ENCODE measurements at regions not wholly inside any gene's neighbourhood (a gene's known extent, or its start where the extent isn't known, plus 50 kb on each side); places are given as distances from the start of the nearest gene placed in this dataset.

- no peak for TF ChIP-seq CTCF (IDR thresholded peaks at IDR 0.05; ENCODE audit: borderline replicate concordance, control extremely low read depth, extremely low read depth, insufficient read depth, missing control alignments)
- peak; percentile 7 for DNase-seq (ENCODE audit: low spot score)
- in situ Hi-C loops (cut with MboI; ENCODE audit: low sequenced_read_pairs, unreplicated experiment), result no loop called here
Observed at GRCh38 chr7:56538541-56539429, 422.6 kb upstream of the NUPR2 start.

GRCh38 chr7:56537952-56538351, 421.7 kb upstream of the NUPR2 start:
- DNase-seq (ENCODE audit: low spot score), result peak; percentile 9
- no peak for TF ChIP-seq CTCF (IDR thresholded peaks at IDR 0.05; ENCODE audit: borderline replicate concordance, control extremely low read depth, extremely low read depth, insufficient read depth, missing control alignments)
- in situ Hi-C loops (cut with MboI; ENCODE audit: low sequenced_read_pairs, unreplicated experiment), result no loop called here

- TF ChIP-seq CTCF (IDR thresholded peaks at IDR 0.05; ENCODE audit: borderline replicate concordance, control extremely low read depth, extremely low read depth, insufficient read depth, missing control alignments), result no peak
- in situ Hi-C loops (cut with MboI; ENCODE audit: low sequenced_read_pairs, unreplicated experiment), result no loop called here
- no peak for DNase-seq (ENCODE audit: low spot score)
Observed at GRCh38 chr7:56537477-56537876, 421.3 kb upstream of the NUPR2 start.

GRCh38 chr7:56495165-56495564, 378.9 kb upstream of the NUPR2 start:
- in situ Hi-C loops (cut with MboI; ENCODE audit: low sequenced_read_pairs, unreplicated experiment), result no loop called here
- no peak for DNase-seq (ENCODE audit: low spot score)
- no peak for TF ChIP-seq CTCF (IDR thresholded peaks at IDR 0.05; ENCODE audit: borderline replicate concordance, control extremely low read depth, extremely low read depth, insufficient read depth, missing control alignments)

GRCh38 chr7:56493704-56494450, 377.7 kb upstream of the NUPR2 start:
- DNase-seq (ENCODE audit: low spot score), result no peak
- in situ Hi-C loops (cut with MboI; ENCODE audit: low sequenced_read_pairs, unreplicated experiment), result no loop called here
- TF ChIP-seq CTCF (IDR thresholded peaks at IDR 0.05; ENCODE audit: borderline replicate concordance, control extremely low read depth, extremely low read depth, insufficient read depth, missing control alignments), result no peak

DNA sequence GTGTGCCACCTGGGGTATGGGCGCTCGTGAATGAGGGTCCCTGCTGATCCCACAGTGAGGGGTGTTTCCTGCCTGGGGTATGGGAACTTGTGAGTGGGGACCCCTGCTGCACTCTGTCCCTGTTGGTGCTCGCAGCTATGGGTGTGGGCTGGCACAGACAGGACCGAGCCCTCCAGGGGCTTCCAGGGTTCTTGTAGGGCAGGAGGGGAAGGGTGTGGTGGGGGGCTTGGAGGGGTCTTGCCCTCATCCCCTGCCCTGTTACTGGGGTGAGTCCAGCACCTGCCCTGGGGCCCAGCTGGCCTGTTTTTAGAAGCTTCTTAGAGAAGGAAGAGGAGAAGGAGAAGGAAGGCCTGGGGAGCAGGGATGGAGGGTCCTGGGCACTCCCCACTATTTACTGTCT, 377.0 kb upstream of the NUPR2 start:
- TF ChIP-seq CTCF (IDR thresholded peaks at IDR 0.05; ENCODE audit: borderline replicate concordance, control extremely low read depth, extremely low read depth, insufficient read depth, missing control alignments), result no peak
- DNase-seq (ENCODE audit: low spot score), result no peak
- in situ Hi-C loops (cut with MboI; ENCODE audit: low sequenced_read_pairs, unreplicated experiment), result no loop called here

Data from GM13976 (cell line).